Nephron progenitor cell (in vitro differentiated cells): ENCODE measurements at regions not wholly inside any gene's neighbourhood (a gene's known extent, or its start where the extent isn't known, plus 50 kb on each side); places are given as distances from the start of the nearest gene placed in this dataset.

ENCODE experiments used
- DNase-seq: peaks from one replicate; pipeline ENCODE4 v3.0.0; 2021
- H3K27ac Mint-ChIP-seq: 2 replicates; pipeline ENCODE4 v1.8.0; 2021; ENCODE audit warnings: mild to moderate bottlenecking, moderate library complexity, mixed read lengths
- H3K27me3 Mint-ChIP-seq: 2 replicates; pipeline ENCODE4 v1.8.0; 2021; ENCODE audit warnings: mild to moderate bottlenecking, low read depth, mixed read lengths; ENCODE audit not compliant: poor library complexity
- H3K36me3 Mint-ChIP-seq: 2 replicates; pipeline ENCODE4 v1.8.0; 2021; ENCODE audit warnings: low read depth, mixed read lengths
- H3K4me1 Mint-ChIP-seq: 2 replicates; pipeline ENCODE4 v1.8.0; 2021; ENCODE audit warnings: mixed read lengths
- H3K4me3 Mint-ChIP-seq: 2 replicates; pipeline ENCODE4 v1.8.0; 2021; ENCODE audit warnings: mild to moderate bottlenecking, moderate library complexity, mixed read lengths
- H3K9me3 Mint-ChIP-seq: 2 replicates; pipeline ENCODE4 v1.8.0; 2021; ENCODE audit warnings: mild to moderate bottlenecking, moderate library complexity, mixed read lengths
- TF ChIP-seq, protein P1 (sequence below): fragments of 200-600 bp; sonication (generic); IDR thresholded peaks from 2 replicates; pipeline ENCODE4 v1.5.0; 2021; ENCODE audit warnings: antibody characterized with exemption

DNA sequence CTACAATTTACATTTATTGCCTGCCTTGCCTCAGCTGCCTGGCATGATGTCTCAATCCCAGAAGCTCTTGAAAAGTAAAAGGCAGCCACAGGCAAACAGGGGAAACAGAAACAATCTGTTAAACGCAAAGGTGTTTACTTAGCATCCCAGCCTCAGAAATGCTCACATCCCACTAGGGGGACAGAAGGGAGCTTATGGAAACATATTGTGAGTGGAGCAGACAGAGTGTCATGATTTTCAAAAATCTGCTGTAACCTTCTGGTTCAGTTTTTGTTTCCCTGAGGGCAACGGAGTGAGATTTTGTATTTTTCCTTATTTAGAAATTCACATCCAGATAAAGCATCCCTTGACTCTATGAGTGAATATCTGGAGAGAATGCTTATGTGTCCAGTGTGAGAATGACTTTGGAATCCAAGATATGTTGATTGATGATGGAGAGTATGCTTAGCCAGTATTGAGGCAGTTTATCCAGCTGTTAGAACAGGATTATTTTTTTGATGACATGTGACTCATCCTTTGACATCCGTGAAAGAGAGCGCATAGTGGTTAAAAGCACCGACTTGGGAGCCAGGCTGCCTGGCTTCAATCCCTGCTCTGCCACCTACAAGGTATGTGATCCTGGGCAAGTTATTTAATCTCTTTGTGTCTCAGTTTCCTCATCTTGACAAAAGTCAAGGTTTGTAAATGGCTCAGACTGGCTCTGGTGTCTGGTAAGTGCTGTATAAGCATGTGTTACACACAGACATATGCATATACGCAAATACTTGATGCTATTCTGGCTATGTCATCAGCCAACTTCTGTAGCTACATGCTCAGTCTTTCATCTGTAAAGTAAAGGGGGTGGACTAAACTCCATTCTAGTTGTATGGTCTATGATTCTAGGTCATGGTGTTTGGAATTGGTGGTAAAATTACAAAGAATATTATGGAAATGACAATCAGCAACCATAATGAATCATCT is 381.2 kb downstream of the RAPGEF2 start:
- TF ChIP-seq, protein P1, sequence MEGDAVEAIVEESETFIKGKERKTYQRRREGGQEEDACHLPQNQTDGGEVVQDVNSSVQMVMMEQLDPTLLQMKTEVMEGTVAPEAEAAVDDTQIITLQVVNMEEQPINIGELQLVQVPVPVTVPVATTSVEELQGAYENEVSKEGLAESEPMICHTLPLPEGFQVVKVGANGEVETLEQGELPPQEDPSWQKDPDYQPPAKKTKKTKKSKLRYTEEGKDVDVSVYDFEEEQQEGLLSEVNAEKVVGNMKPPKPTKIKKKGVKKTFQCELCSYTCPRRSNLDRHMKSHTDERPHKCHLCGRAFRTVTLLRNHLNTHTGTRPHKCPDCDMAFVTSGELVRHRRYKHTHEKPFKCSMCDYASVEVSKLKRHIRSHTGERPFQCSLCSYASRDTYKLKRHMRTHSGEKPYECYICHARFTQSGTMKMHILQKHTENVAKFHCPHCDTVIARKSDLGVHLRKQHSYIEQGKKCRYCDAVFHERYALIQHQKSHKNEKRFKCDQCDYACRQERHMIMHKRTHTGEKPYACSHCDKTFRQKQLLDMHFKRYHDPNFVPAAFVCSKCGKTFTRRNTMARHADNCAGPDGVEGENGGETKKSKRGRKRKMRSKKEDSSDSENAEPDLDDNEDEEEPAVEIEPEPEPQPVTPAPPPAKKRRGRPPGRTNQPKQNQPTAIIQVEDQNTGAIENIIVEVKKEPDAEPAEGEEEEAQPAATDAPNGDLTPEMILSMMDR = no peak
- Mint-ChIP-seq H3K27ac (no peak overlapping the region), H3K36me3 (no peaks in the 10 kb centered on the region), H3K4me3 (no peak overlapping the region), H3K27me3 (no peaks in the 10 kb centered on the region), H3K4me1 (no peaks in the 10 kb centered on the region), H3K9me3 (no peaks in the 10 kb centered on the region)
- DNase-seq = no peak

GRCh38 chr4:159484864-159485263 is 382.0 kb downstream of the RAPGEF2 start:
- peaks cover 2% of the 10 kb centered on the region for H3K36me3 Mint-ChIP-seq
- no peak for DNase-seq
- no peaks in the 10 kb centered on the region for H3K4me1 Mint-ChIP-seq
- no peak overlapping the region for H3K4me3 Mint-ChIP-seq
- TF ChIP-seq, protein P1 = no peak
- H3K9me3 Mint-ChIP-seq = no peaks in the 10 kb centered on the region
- H3K27ac Mint-ChIP-seq = no peak overlapping the region
- no peaks in the 10 kb centered on the region for H3K27me3 Mint-ChIP-seq

GRCh38 chr4:159487284-159487747 is 384.4 kb downstream of the RAPGEF2 start:
- Mint-ChIP-seq H3K36me3 (peaks cover 4% of the 10 kb centered on the region), H3K27me3 (no peaks in the 10 kb centered on the region), H3K4me1 (no peaks in the 10 kb centered on the region), H3K9me3 (peaks cover 19% of the 10 kb centered on the region), H3K4me3 (peak overlapping the region; percentile 35), H3K27ac (no peak overlapping the region)
- peak; percentile 62 for DNase-seq
- TF ChIP-seq, protein P1 = peak; percentile 85

DNA sequence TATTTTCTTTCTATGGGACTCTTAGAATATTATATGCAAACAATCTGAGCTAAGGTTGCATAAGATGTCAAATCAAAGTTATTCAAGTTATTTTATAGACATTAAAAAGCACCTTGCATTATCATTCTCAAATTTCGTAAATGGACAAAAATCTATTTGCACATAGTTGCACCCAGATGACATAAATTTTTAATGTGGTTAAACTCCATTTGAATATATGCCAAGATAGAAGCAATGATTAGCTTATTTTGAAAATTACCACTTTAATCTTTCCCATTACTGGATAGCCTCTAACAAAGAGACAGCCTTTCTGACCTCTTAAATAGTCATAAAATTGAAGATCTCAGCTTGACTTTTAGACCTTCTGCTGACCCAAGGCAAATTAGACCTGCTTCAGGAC is 386.8 kb downstream of the RAPGEF2 start:
- Mint-ChIP-seq H3K4me3 (no peak overlapping the region), H3K4me1 (no peaks in the 10 kb centered on the region), H3K9me3 (peaks cover 24% of the 10 kb centered on the region), H3K27me3 (no peaks in the 10 kb centered on the region), H3K36me3 (peaks cover 4% of the 10 kb centered on the region), H3K27ac (no peak overlapping the region)
- TF ChIP-seq, protein P1 = no peak
- DNase-seq = no peak

DNA sequence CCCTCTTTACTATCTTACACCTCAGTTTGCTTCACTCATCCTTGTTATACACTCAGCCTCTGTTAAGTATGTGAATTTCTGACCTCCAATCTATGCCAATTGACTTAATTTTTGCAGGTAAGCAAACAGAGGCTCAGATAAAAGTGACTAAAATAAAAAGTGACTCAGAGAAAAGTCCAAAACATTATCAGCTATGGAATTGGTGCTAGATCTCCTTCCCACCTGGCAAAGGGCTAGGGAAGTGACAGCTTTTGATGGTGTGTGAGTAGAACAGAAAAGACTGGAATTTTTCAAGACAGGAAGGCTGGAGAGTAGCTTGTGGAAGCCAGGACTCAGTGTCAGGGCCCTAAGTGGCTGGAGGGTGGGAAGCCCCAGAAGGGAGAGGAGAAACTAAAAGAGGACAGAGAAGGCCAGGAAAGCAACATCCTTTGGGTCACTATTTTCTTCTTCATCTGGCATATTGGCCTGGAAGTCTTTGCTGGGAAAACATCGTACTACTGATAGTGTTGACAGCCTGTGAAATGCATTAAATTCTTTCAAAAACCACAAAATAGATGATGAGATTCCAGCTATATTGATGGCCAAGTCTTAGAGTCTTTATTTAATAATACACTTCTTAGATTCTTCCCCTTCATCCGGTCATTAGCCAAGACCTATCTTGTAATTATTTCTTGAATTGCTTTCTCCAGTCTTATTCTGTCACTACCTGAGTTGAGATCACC is 392.8 kb downstream of the RAPGEF2 start:
- TF ChIP-seq, protein P1 = no peak
- Mint-ChIP-seq H3K9me3 (peaks cover 22% of the 10 kb centered on the region), H3K36me3 (no peaks in the 10 kb centered on the region), H3K27me3 (no peaks in the 10 kb centered on the region), H3K4me1 (peaks cover 20% of the 10 kb centered on the region), H3K27ac (no peak overlapping the region), H3K4me3 (no peak overlapping the region)
- DNase-seq = no peak
